SW480 (cell line): ENCODE measurements at regions not wholly inside any gene's neighbourhood (a gene's known extent, or its start where the extent isn't known, plus 50 kb on each side); places are given as distances from the start of the nearest gene placed in this dataset.

Experiments used
- DNase-seq: peaks from one replicate; pipeline ENCODE4 v3.0.0-alpha.2; 2016; ENCODE audit warnings: low spot score

- no peak for DNase-seq
These were observed 192.3 kb upstream of the ZMIZ1 start for GRCh38 chr10:78876449-78876848.

DNA sequence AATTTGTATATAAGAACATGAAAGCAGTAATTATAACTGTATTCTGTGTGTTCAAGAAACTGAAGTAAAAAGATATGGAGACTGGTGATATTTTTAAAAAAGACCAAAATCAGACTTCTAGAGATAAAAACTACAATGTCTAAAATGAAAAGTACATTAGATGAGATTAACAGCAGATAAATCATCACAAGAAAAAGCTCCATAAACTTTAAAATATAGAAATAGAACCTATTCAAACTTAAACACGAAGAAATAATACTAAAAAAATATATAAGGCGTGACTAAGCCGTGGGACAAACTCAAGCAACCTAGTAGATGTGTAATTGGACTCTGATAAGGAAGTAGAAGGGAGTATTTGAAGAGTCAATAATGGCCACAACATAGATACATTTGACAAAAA is 189.1 kb upstream of the ZMIZ1 start:
- no peak for DNase-seq

GRCh38 chr10:78886129-78886528 is 182.6 kb upstream of the ZMIZ1 start:
- no peak for DNase-seq

- DNase-seq, result no peak
These were observed 179.2 kb upstream of the ZMIZ1 start for GRCh38 chr10:78889536-78890063.

DNA sequence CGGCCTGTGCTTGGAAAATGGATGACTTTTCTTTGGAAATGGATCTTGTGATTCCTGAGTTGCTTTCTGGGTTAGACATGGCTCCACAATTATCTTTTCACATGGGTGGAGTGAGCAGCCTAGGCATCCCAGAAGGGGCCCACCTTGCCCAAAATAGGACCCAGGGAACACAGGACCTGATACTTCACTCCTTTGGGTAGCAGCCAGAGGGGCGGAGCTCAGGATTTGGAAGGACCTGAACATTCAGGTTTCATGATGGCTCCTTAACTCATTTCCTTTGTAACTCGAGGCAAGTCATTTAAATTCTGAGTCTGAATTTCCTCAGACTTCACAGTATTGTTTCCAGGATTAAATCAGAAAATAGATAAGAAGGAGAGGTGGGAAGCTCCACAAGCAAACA is 178.3 kb upstream of the ZMIZ1 start:
- DNase-seq, result no peak

GRCh38 chr10:78891741-78892140 is 177.0 kb upstream of the ZMIZ1 start:
- DNase-seq, result no peak

DNA sequence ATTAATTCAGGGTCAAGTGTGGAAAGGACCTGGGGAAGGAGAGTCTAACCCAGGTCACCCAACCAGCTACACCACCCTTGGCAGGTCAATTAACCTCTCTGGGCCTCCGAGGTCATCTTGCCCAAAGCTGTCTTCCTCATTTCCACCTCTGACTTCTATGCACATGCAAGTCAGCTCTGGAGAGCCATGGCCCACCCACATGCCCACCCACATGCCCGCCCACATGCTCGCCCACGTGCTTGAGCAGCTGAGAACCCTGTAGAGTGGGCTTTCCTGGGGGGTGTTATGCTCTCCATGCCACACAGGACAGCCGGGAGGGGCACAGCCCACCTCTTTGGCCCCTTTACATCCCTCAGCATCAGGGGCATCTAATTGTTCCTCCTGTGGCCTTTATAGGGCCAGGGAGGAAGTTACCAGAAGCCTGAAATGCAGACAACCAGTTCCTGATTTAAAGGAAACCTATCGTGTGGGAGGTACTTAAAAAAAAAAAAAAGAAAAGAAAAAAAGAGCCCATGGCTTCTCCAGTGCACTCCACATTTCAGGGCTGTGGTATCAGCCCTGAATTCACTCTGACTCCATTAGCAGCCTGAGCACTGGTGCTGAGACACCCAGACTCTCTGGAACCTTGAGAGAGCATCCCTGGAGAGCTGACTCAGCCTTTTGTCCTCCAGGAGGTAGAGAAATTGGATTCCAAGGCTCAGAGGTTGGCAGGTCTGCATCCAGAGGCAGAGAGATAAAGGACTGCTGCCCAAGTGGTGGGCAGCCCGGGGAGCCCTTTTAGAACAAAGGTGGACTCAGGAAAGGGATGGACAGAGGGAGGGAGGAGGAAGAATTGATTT is 176.2 kb upstream of the ZMIZ1 start:
- DNase-seq, result no peak

GRCh38 chr10:78893217-78893616 is 175.5 kb upstream of the ZMIZ1 start:
- DNase-seq, result no peak

- DNase-seq, result no peak
These were observed 174.5 kb upstream of the ZMIZ1 start for GRCh38 chr10:78894089-78894840.

GRCh38 chr10:78894841-78895195 is 173.9 kb upstream of the ZMIZ1 start:
- no peak for DNase-seq

- no peak for DNase-seq
These were observed 173.3 kb upstream of the ZMIZ1 start for GRCh38 chr10:78895469-78895868.

DNA sequence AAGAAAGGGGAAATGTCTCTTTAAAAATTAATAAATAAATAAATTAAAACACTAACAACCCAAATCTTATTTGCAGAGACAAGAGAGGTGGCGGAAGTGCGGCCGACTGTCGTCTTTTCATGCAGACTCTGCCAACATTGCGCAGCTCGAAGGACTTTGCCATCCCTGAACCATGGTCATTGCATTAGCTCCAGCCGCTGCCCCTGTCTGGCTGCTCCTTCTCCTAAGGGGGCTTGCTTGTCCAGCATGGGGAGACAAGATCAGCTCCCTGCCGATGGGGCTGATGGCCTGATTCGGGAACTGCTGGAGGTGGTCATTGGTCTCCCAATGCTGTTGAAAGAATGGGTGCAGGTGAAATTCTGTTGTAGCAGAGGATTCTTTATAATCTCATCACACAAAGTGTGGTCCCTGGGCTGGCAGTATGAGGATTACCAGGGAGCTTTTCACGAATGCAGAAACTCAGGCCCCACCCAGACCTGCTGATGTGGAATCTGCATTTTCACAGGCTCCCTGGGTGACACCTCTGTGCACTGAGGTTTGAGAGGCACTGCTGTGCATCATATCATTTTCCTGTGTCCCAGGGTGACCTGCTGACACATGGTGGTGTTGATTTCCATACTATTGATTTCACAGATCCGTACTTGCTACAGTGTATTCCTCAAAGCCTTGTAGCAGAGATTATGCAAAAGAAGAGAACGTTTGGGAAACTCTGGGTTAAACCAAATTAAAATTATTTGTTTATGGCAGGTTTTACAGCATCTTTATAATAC is 172.4 kb upstream of the ZMIZ1 start:
- no peak for DNase-seq

DNA sequence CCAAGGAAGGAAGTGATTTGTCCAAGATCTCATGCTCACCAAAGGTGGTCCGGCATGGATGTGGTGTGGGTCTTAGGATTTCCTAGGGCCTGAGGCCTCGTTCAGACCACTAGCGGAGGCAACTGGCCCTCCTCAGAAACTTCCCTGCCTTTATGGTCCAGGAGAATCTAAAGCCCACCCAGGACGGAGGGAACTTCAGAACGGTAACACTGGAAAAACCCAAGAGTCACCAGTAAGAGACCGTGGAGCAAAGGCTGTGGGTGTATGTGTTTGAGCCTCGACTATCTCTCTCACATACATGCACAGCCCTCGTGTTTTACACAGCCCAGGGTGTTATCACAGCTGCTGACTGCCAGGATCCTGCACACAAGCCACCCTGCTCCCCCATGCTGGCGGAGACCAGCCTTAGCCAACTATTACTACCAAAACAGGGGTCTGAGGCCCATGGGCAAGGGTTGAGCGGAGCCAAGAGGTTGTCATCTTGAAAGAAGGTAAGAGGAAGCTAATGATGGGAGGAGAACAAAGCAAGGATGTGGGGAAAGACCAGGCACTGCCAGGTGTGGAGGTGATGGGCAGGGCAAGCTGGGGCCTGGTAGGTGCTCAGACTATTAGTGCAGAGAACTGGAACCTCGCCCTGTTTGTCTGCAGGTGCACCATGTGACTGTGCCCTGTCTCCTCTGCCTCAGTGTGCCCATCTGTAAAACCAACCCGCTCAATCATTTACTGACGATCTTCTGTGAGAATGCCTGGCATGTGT is 170.2 kb upstream of the ZMIZ1 start:
- DNase-seq, result no peak

DNA sequence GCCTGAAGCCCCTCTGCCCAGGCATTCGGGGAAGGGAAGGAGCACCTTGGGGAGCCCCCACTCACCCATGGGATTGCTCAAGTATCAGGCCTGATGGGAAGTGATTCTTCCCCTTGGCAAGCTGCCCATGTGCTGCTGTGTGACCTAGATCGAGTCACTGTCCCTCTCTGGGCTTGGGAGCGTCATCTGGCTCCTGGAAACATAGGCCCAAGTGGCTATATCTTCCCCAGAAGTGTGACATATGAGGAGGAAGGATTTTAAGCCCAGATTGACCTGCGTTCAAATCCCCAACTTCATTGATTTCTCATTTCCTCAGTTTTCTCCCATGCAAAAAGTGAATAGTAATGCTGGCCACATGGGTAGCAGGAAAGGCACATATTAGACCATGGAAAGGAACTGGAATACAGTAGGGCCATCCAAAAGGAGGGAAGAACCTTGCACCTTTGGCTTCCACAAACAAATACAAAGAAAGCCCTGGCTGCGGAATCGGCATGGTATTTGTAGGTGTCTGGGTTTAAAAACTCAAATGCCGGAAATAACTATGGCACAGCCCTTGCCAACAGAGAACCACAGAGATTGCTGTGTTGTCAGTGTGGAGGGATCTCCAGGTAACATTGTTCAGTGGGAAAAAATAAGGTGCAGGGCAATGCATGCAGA is 169.5 kb upstream of the ZMIZ1 start:
- DNase-seq, result no peak

DNA sequence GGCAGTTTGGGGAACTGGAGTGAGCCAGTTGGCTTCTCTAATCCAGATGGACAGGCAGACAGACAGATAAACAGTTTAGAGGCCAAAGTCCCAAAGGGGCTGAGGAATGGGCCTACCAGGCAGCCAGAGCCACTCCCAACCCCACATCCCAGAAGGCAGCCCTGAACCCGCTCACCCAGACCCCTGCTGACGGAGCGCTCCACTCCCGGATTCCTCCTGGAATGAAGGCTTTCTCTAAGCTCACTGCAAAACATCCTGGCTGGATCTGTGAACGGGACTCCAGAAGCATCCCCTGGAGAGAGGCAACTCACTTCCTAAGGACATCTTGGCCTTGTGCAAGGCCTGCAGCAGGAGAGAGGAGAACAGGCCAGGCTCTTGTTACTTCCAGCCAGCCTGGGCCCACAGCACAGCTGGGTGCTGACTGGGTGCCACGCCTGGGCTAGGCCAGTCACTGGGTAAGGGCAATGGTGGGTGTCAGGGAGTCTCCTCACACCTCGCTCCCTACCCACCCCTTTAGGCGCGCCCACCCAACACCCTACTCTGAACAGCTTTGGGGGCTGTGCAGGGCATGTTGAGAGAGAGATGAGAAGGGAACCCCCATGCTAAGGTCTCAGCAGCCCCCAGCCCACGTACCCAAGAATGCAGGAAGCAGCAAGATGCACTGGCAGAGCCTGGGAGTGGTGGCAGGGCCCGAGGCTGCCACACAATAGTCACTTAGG is 168.6 kb upstream of the ZMIZ1 start:
- DNase-seq, result no peak

- no peak for DNase-seq
These were observed 167.9 kb upstream of the ZMIZ1 start for GRCh38 chr10:78900715-78901430.

GRCh38 chr10:78901694-78902093 is 167.1 kb upstream of the ZMIZ1 start:
- no peak for DNase-seq

- no peak for DNase-seq
These were observed 166.0 kb upstream of the ZMIZ1 start for GRCh38 chr10:78902815-78903214.

- no peak for DNase-seq
These were observed 165.3 kb upstream of the ZMIZ1 start for GRCh38 chr10:78903341-78903940.

DNA sequence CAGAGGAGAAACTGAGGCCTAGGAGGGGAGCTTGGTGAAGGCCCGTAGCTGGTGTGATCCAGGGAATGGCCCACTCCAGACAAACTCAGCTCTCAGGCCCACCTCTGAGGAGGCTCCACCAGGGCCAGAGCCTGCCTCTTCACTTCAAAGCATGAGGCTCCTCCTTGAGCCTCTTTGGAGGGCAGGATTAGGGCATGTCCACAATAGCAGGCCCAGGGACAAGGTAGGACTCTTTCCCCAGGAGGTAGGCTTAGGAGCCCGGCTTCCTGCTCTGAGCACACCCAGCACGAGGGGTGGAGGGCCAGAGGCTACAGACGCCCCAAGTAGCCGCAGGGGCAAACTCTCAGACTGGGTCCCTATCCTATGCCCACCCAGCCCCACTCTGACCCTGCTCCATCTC is 164.6 kb upstream of the ZMIZ1 start:
- no peak for DNase-seq
